ENCODE measurements at regions not wholly inside any gene's neighbourhood (a gene's known extent, or its start where the extent isn't known, plus 50 kb on each side); places are given as distances from the start of the nearest gene placed in this dataset.

- Mint-ChIP-seq H3K27ac (no peak overlapping the region), H3K4me3 (no peak overlapping the region), H3K27me3 (peaks cover 10% of the 10 kb centered on the region), H3K4me1 (no peaks in the 10 kb centered on the region), H3K9me3 (ENCODE audit: insufficient read depth) (no peaks in the 10 kb centered on the region)
- no peak for DNase-seq
- no peaks in the 10 kb centered on the region for H3K9me3 ChIP-seq (ENCODE audit: control extremely low read depth in 1 of 3, control insufficient read depth in 2 of 3, insufficient read depth in 1 of 3, low read length in 2 of 3)
- intact Hi-C loops (cut with micrococcal nuclease), result no loop called here
- TF ChIP-seq EZH2 (IDR thresholded peaks at IDR 0.05; ENCODE audit: borderline replicate concordance, insufficient read depth, low read depth, low read length, poor library complexity, severe bottlenecking) (no peak), CTCF (IDR thresholded peaks at IDR 0.05) (no peak)
- H2AFZ ChIP-seq (ENCODE audit: insufficient read depth, low read depth, low read length, poor library complexity, severe bottlenecking), result no peak overlapping the region
- no peak overlapping the region for H3K4me3 ChIP-seq (ENCODE audit: control extremely low read depth in 1 of 5, extremely low read depth in 1 of 5, insufficient read depth in 1 of 5, low read depth in 2 of 5, low read length in 4 of 5)
- POLR2A ChIA-PET, result no interaction called here
- H3K9ac ChIP-seq (ENCODE audit: low read length), result no peak overlapping the region
- no peak for ATAC-seq (ENCODE audit: low read depth)
- no peaks in the 10 kb centered on the region for H4K20me1 ChIP-seq (ENCODE audit: control insufficient read depth, insufficient read depth, low read length, poor library complexity, severe bottlenecking)
- H3K4me2 ChIP-seq (replicated peaks; ENCODE audit: low read depth, low read length, poor library complexity, severe bottlenecking), result no peak overlapping the region
- H3K27me3 ChIP-seq (replicated peaks in 1 of 4; ENCODE audit: control extremely low read depth in 1 of 4, control insufficient read depth in 3 of 4, insufficient read depth in 4 of 4, low read length in 3 of 4), result no peaks in the 10 kb centered on the region
- no peaks in the 10 kb centered on the region for H3K36me3 ChIP-seq (replicated peaks in 1 of 2; ENCODE audit: control extremely low read depth in 1 of 2, control insufficient read depth in 1 of 2, extremely low read depth in 1 of 2, insufficient read depth in 2 of 2, low read length in 1 of 2)
- no peaks in the 10 kb centered on the region for H3K79me2 ChIP-seq (ENCODE audit: control insufficient read depth, insufficient read depth, low read length)
- no peak overlapping the region for H3K27ac ChIP-seq (ENCODE audit: low read length in 2 of 2)
- no peaks in the 10 kb centered on the region for H3K4me1 ChIP-seq (ENCODE audit: control insufficient read depth in 2 of 2, insufficient read depth in 2 of 2, low read length in 2 of 2)
- CTCF ChIA-PET, result no interaction called here
- 97% methylated on average over 4 of the region's 10 CpGs for WGBS (ENCODE audit: insufficient coverage)
Measured at GRCh38 chr2:16191431-16192200, 251.3 kb downstream of the MYCN start.

- TF ChIP-seq CTCF (IDR thresholded peaks at IDR 0.05) (no peak), EZH2 (IDR thresholded peaks at IDR 0.05; ENCODE audit: borderline replicate concordance, insufficient read depth, low read depth, low read length, poor library complexity, severe bottlenecking) (no peak)
- DNase-seq (no peak), ATAC-seq (ENCODE audit: low read depth) (no peak)
- WGBS (ENCODE audit: insufficient coverage), result 81% methylated on average over 6 of the region's 8 CpGs
- H3K4me1 ChIP-seq (ENCODE audit: control insufficient read depth in 2 of 2, insufficient read depth in 2 of 2, low read length in 2 of 2), result no peaks in the 10 kb centered on the region
- H3K27ac ChIP-seq (ENCODE audit: low read length in 2 of 2), result no peak overlapping the region
- no peaks in the 10 kb centered on the region for H3K27me3 ChIP-seq (replicated peaks in 1 of 4; ENCODE audit: control extremely low read depth in 1 of 4, control insufficient read depth in 3 of 4, insufficient read depth in 4 of 4, low read length in 3 of 4)
- no peaks in the 10 kb centered on the region for H3K36me3 ChIP-seq (replicated peaks in 1 of 2; ENCODE audit: control extremely low read depth in 1 of 2, control insufficient read depth in 1 of 2, extremely low read depth in 1 of 2, insufficient read depth in 2 of 2, low read length in 1 of 2)
- H3K9me3 ChIP-seq (ENCODE audit: control extremely low read depth in 1 of 3, control insufficient read depth in 2 of 3, insufficient read depth in 1 of 3, low read length in 2 of 3), result peaks cover 0 to 5% (median 0%) of the 10 kb centered on the region in 3 donors
- no peaks in the 10 kb centered on the region for H3K4me1 Mint-ChIP-seq
- H3K27ac Mint-ChIP-seq, result no peak overlapping the region
- H3K4me3 Mint-ChIP-seq, result no peak overlapping the region
- no peak overlapping the region for H3K4me2 ChIP-seq (replicated peaks; ENCODE audit: low read depth, low read length, poor library complexity, severe bottlenecking)
- no peak overlapping the region for H3K4me3 ChIP-seq (ENCODE audit: control extremely low read depth in 1 of 5, extremely low read depth in 1 of 5, insufficient read depth in 1 of 5, low read depth in 2 of 5, low read length in 4 of 5)
- no peaks in the 10 kb centered on the region for H4K20me1 ChIP-seq (ENCODE audit: control insufficient read depth, insufficient read depth, low read length, poor library complexity, severe bottlenecking)
- H3K9me3 Mint-ChIP-seq (ENCODE audit: insufficient read depth), result no peaks in the 10 kb centered on the region
- H2AFZ ChIP-seq (ENCODE audit: insufficient read depth, low read depth, low read length, poor library complexity, severe bottlenecking), result no peak overlapping the region
- intact Hi-C loops (cut with micrococcal nuclease), result no loop called here
- CTCF ChIA-PET, result no interaction called here
- no peaks in the 10 kb centered on the region for H3K79me2 ChIP-seq (ENCODE audit: control insufficient read depth, insufficient read depth, low read length)
- H3K9ac ChIP-seq (ENCODE audit: low read length), result no peak overlapping the region
- H3K27me3 Mint-ChIP-seq, result peaks cover 10% of the 10 kb centered on the region
- POLR2A ChIA-PET, result no interaction called here
Measured at GRCh38 chr2:16190446-16191270, 250.3 kb downstream of the MYCN start.

All from B cell (primary cell).